ENCODE measurements at regions not wholly inside any gene's neighbourhood (a gene's known extent, or its start where the extent isn't known, plus 50 kb on each side); places are given as distances from the start of the nearest gene placed in this dataset.

DNA sequence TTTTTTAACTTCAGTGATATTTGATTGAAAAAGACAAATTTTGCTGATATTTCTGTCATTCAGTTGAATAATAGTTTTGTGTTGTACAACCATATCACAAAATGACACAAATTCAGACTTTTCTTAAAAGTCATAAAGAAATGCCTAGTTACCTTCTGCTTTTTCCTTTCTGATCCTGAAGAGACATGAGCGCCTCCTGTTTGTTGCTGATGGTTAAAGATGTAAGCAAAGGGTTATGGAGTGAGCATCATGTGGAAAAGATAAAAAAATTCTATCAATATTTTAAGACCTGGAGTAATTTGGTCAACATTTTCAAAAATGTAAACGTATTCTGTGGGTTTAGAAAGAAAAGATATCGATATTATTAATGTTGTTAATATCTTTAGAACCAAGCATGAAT is 669.9 kb upstream of the NR3C2 start:
- no peak for TF ChIP-seq EP300 (IDR thresholded peaks at IDR 0.05; ENCODE audit: borderline replicate concordance in 1 of 2, low read depth in 2 of 2, low read length in 2 of 2)
- TF ChIP-seq, protein P1, sequence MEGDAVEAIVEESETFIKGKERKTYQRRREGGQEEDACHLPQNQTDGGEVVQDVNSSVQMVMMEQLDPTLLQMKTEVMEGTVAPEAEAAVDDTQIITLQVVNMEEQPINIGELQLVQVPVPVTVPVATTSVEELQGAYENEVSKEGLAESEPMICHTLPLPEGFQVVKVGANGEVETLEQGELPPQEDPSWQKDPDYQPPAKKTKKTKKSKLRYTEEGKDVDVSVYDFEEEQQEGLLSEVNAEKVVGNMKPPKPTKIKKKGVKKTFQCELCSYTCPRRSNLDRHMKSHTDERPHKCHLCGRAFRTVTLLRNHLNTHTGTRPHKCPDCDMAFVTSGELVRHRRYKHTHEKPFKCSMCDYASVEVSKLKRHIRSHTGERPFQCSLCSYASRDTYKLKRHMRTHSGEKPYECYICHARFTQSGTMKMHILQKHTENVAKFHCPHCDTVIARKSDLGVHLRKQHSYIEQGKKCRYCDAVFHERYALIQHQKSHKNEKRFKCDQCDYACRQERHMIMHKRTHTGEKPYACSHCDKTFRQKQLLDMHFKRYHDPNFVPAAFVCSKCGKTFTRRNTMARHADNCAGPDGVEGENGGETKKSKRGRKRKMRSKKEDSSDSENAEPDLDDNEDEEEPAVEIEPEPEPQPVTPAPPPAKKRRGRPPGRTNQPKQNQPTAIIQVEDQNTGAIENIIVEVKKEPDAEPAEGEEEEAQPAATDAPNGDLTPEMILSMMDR (IDR thresholded peaks at IDR 0.05; ENCODE audit: control extremely low read depth in 1 of 3, insufficient read depth in 1 of 3, low read depth in 1 of 3, low read length in 3 of 3): peak in 1 of 3 experiments; percentile 19; a peak in 2 of 4 replicates
- TF ChIP-seq SRF (IDR thresholded peaks at IDR 0.05; ENCODE audit: low read depth, low read length): no peak
- TF ChIP-seq EZH2 (IDR thresholded peaks at IDR 0.05; ENCODE audit: low read depth, low read length, severe bottlenecking): no peak
- TF ChIP-seq CREB1 (IDR thresholded peaks at IDR 0.05): no peak
- TF ChIP-seq, protein P2, sequence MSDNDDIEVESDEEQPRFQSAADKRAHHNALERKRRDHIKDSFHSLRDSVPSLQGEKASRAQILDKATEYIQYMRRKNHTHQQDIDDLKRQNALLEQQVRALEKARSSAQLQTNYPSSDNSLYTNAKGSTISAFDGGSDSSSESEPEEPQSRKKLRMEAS (IDR thresholded peaks at IDR 0.05): no peak
- TF ChIP-seq USF2 (IDR thresholded peaks at IDR 0.05; ENCODE audit: low read length): no peak
- TF ChIP-seq CHD2 (IDR thresholded peaks at IDR 0.05; ENCODE audit: low read length): no peak
- TF ChIP-seq, protein P3, sequence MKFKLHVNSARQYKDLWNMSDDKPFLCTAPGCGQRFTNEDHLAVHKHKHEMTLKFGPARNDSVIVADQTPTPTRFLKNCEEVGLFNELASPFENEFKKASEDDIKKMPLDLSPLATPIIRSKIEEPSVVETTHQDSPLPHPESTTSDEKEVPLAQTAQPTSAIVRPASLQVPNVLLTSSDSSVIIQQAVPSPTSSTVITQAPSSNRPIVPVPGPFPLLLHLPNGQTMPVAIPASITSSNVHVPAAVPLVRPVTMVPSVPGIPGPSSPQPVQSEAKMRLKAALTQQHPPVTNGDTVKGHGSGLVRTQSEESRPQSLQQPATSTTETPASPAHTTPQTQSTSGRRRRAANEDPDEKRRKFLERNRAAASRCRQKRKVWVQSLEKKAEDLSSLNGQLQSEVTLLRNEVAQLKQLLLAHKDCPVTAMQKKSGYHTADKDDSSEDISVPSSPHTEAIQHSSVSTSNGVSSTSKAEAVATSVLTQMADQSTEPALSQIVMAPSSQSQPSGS (IDR thresholded peaks at IDR 0.05; ENCODE audit: low read length): no peak
- no peak for TF ChIP-seq SIN3A (conservative IDR thresholded peaks at IDR 0.05 in 1 of 2, IDR thresholded peaks at IDR 0.05 in 1 of 2; ENCODE audit: low read depth in 1 of 2, low read length in 2 of 2)
- no peak for TF ChIP-seq SP1 (IDR thresholded peaks at IDR 0.05; ENCODE audit: low read depth, low read length)

Measured in H1 (cell line).